ENCODE measurements at regions not wholly inside any gene's neighbourhood (a gene's known extent, or its start where the extent isn't known, plus 50 kb on each side); places are given as distances from the start of the nearest gene placed in this dataset.

- intact Hi-C loops (cut with DNase I), result no loop called here
- DNase-seq, result peak in 1 of 5 donors; percentile 21
- no peak overlapping the region for H3K9ac ChIP-seq (ENCODE audit: low read length in 3 of 3)
- no peaks in the 10 kb centered on the region for H3K9me3 ChIP-seq (ENCODE audit: control insufficient read depth in 2 of 3, insufficient read depth in 1 of 3, low read length in 3 of 3)
- H3K4me3 ChIP-seq (ENCODE audit: low read length in 3 of 3), result no peak overlapping the region
- H3K27me3 ChIP-seq (ENCODE audit: control insufficient read depth, insufficient read depth, low read length), result no peaks in the 10 kb centered on the region
- no peak overlapping the region for H3K27ac ChIP-seq (ENCODE audit: low read depth in 2 of 2, low read length in 2 of 2)
- FAIRE-seq, result no peak
- H3K36me3 ChIP-seq (ENCODE audit: control insufficient read depth in 2 of 3, insufficient read depth in 3 of 3, low read length in 3 of 3), result no peaks in the 10 kb centered on the region
- peaks cover 0 to 5% (median 4%) of the 10 kb centered on the region in 3 donors for H3K4me1 ChIP-seq (ENCODE audit: control insufficient read depth in 2 of 3, insufficient read depth in 2 of 3, low read depth in 1 of 3, low read length in 3 of 3)
- TF ChIP-seq CTCF (IDR thresholded peaks at IDR 0.05; ENCODE audit: borderline replicate concordance, extremely low read depth, insufficient read depth), result no peak
Observed at GRCh38 chr1:82160903-82161302, 360.2 kb downstream of the ADGRL2 start.

DNA sequence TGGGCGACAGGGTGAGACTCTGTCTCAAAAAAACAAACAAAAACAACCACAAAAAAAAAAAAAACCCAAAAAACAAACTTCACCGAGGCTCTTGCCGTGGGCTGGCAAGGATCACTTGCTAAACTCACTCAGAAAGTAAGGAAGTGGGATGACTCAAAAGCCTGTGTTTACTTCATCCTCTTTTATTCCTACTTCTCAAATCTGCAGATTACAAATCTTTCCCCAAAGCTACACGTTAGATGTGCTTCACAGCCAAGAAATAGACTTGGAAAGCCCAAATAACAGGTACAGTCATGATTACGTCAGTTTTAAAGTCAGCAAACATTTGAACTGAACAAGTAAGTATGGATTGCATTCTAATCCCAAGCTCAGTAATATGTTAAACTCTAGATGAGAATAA, 359.3 kb downstream of the ADGRL2 start:
- Histone ChIP-seq H3K27ac (ENCODE audit: low read depth in 2 of 2, low read length in 2 of 2) (no peak overlapping the region), H3K4me1 (ENCODE audit: control insufficient read depth in 2 of 3, insufficient read depth in 2 of 3, low read depth in 1 of 3, low read length in 3 of 3) (peaks cover 0 to 5% (median 4%) of the 10 kb centered on the region in 3 donors), H3K27me3 (ENCODE audit: control insufficient read depth, insufficient read depth, low read length) (no peaks in the 10 kb centered on the region), H3K9me3 (ENCODE audit: control insufficient read depth in 2 of 3, insufficient read depth in 1 of 3, low read length in 3 of 3) (no peaks in the 10 kb centered on the region), H3K9ac (ENCODE audit: low read length in 3 of 3) (no peak overlapping the region), H3K36me3 (ENCODE audit: control insufficient read depth in 2 of 3, insufficient read depth in 3 of 3, low read length in 3 of 3) (no peaks in the 10 kb centered on the region), H3K4me3 (ENCODE audit: low read length in 3 of 3) (no peak overlapping the region)
- no peak for TF ChIP-seq CTCF (IDR thresholded peaks at IDR 0.05; ENCODE audit: borderline replicate concordance, extremely low read depth, insufficient read depth)
- FAIRE-seq (no peak), DNase-seq (no peak)
- intact Hi-C loops (cut with DNase I), result no loop called here

GRCh38 chr1:82158981-82159380, 358.2 kb downstream of the ADGRL2 start:
- DNase-seq (no peak), FAIRE-seq (no peak)
- Histone ChIP-seq H3K27me3 (ENCODE audit: control insufficient read depth, insufficient read depth, low read length) (no peaks in the 10 kb centered on the region), H3K36me3 (ENCODE audit: control insufficient read depth in 2 of 3, insufficient read depth in 3 of 3, low read length in 3 of 3) (no peaks in the 10 kb centered on the region), H3K27ac (ENCODE audit: low read depth in 2 of 2, low read length in 2 of 2) (no peak overlapping the region), H3K4me3 (ENCODE audit: low read length in 3 of 3) (no peak overlapping the region), H3K9ac (ENCODE audit: low read length in 3 of 3) (no peak overlapping the region), H3K9me3 (ENCODE audit: control insufficient read depth in 2 of 3, insufficient read depth in 1 of 3, low read length in 3 of 3) (no peaks in the 10 kb centered on the region), H3K4me1 (ENCODE audit: control insufficient read depth in 2 of 3, insufficient read depth in 2 of 3, low read depth in 1 of 3, low read length in 3 of 3) (peaks cover 0 to 5% (median 4%) of the 10 kb centered on the region in 3 donors)
- TF ChIP-seq CTCF (IDR thresholded peaks at IDR 0.05; ENCODE audit: borderline replicate concordance, extremely low read depth, insufficient read depth), result no peak
- intact Hi-C loops (cut with DNase I), result no loop called here
